ENCODE measurements at regions not wholly inside any gene's neighbourhood (a gene's known extent, or its start where the extent isn't known, plus 50 kb on each side); places are given as distances from the start of the nearest gene placed in this dataset.

DNA sequence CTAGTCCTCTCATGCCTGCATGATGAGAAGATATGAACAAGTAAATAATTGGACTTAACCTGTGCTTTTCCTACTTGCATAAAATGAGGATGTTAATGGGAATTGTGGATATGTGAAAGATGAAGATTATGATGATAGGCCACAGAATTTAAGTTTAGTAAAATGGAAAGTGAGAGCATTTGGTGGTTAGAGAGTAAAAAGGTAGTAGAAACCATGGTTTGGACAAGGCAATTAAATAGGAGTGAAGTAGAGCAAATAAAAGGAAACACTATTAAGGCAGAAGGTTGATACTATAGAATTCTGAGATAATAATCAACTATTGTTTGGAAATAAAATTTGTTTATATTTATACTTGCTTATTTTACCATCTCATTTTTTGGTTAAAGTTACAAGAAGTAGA is 1162.5 kb downstream of the MRPL39 start:
- no peak overlapping the region for H3K18ac ChIP-seq (ENCODE audit: extremely low read depth, low read length)
- no peaks in the 10 kb centered on the region for H3K79me1 ChIP-seq (ENCODE audit: low read depth, low read length)
- no peak for TF ChIP-seq KDM5A (IDR thresholded peaks at IDR 0.05; ENCODE audit: low read length)
- TF ChIP-seq ATF3 (IDR thresholded peaks at IDR 0.05; ENCODE audit: insufficient read depth, low read depth, low read length): no peak
- TF ChIP-seq PHF8 (conservative IDR thresholded peaks at IDR 0.05; ENCODE audit: low read depth, low read length): no peak
- no peak for TF ChIP-seq KDM4A (IDR thresholded peaks at IDR 0.05; ENCODE audit: low read depth, low read length, severe bottlenecking)
- TF ChIP-seq CEBPB (IDR thresholded peaks at IDR 0.05; ENCODE audit: low read depth, low read length): no peak
- TF ChIP-seq HDAC6 (IDR thresholded peaks at IDR 0.05; ENCODE audit: low read depth, low read length): no peak
- no peak for TF ChIP-seq RFX5 (IDR thresholded peaks at IDR 0.05; ENCODE audit: borderline replicate concordance, low read depth, low read length)
- no peak overlapping the region for H4K8ac ChIP-seq (ENCODE audit: extremely low read depth, insufficient read depth, low read length)
- DNase-seq (ENCODE audit: low read depth in 1 of 2, low spot score in 2 of 2) (no peak), FAIRE-seq (no peak)
- no peak overlapping the region for H2AK5ac ChIP-seq (ENCODE audit: low read depth, low read length)
- no peaks in the 10 kb centered on the region for H3K36me3 ChIP-seq (ENCODE audit: control insufficient read depth in 2 of 4, insufficient read depth in 4 of 4, low read length in 3 of 4)
- H3K79me2 ChIP-seq (ENCODE audit: control insufficient read depth in 1 of 2, insufficient read depth in 2 of 2, low read length in 2 of 2): no peaks in the 10 kb centered on the region
- H3K23ac ChIP-seq (ENCODE audit: insufficient read length): no peak overlapping the region
- ChIA-PET CTCF (ENCODE audit: partially characterized antibody) (no interaction called here), POLR2A (ENCODE audit: partially characterized antibody) (no interaction called here)
- no peak overlapping the region for H3K4ac ChIP-seq (replicated peaks; ENCODE audit: insufficient read length, low read depth, low read length)
- no peak overlapping the region for H2BK120ac ChIP-seq (replicated peaks; ENCODE audit: low read depth, low read length)
- no peak overlapping the region for H4K5ac ChIP-seq (ENCODE audit: insufficient read length, low read depth, low read length)
- H3K27ac ChIP-seq (ENCODE audit: low read depth, low read length): no peak overlapping the region
- H2BK15ac ChIP-seq (ENCODE audit: low read length): no peak overlapping the region
- no peak overlapping the region for H3K14ac ChIP-seq (ENCODE audit: insufficient read length)
- H2BK20ac ChIP-seq (ENCODE audit: low read length): no peak overlapping the region
- no peak overlapping the region for H4K91ac ChIP-seq (replicated peaks; ENCODE audit: insufficient read length, low read length)
- peaks cover 7 to 42% of the 10 kb centered on the region in 2 experiments; a peak in 3 of 4 replicates for H3K9me3 ChIP-seq (ENCODE audit: insufficient read depth in 2 of 2, low read depth in 1 of 2, low read length in 1 of 2)
- H3K4me2 ChIP-seq (ENCODE audit: insufficient read depth in 1 of 2, low read depth in 2 of 2, low read length in 2 of 2): no peak overlapping the region
- no peak overlapping the region for H3K4me3 ChIP-seq (ENCODE audit: extremely low read depth in 1 of 4, insufficient read depth in 2 of 4, low read depth in 3 of 4, low read length in 4 of 4)
- H4K20me1 ChIP-seq (replicated peaks in 1 of 2; ENCODE audit: control insufficient read depth in 1 of 2, insufficient read depth in 2 of 2, low read length in 2 of 2): no peaks in the 10 kb centered on the region
- H3K4me1 ChIP-seq (replicated peaks in 1 of 4; ENCODE audit: control insufficient read depth in 3 of 4, insufficient read depth in 4 of 4, low read length in 3 of 4): no peaks in the 10 kb centered on the region
- H2BK5ac ChIP-seq (ENCODE audit: low read depth, low read length): no peak overlapping the region
- no peak overlapping the region for H3K56ac ChIP-seq (replicated peaks; ENCODE audit: insufficient read length, low read depth, low read length)
- no peak overlapping the region for H2BK12ac ChIP-seq (ENCODE audit: low read depth, low read length)
- H3K23me2 ChIP-seq (ENCODE audit: low read depth, low read length): no peaks in the 10 kb centered on the region
- no peaks in the 10 kb centered on the region for H3K27me3 ChIP-seq (replicated peaks in 1 of 4; ENCODE audit: control insufficient read depth in 3 of 4, extremely low read depth in 1 of 4, insufficient read depth in 3 of 4, low read length in 3 of 4)
- no peak overlapping the region for H3K9ac ChIP-seq (replicated peaks in 1 of 4; ENCODE audit: extremely low read depth in 1 of 4, low read depth in 3 of 4, low read length in 3 of 4)
- no peak overlapping the region for H2AFZ ChIP-seq (ENCODE audit: low read length)
